Right kidney (tissue), 1 donor: ENCODE measurements at regions not wholly inside any gene's neighbourhood (a gene's known extent, or its start where the extent isn't known, plus 50 kb on each side); places are given as distances from the start of the nearest gene placed in this dataset.

Experiments
- DNase-seq: peaks from one replicate; pipeline ENCODE4 v3.0.0-alpha.2; 2016

GRCh38 chr1:223056802-223057201 lies 86.2 kb downstream of the TLR5 start:
- DNase-seq = no peak

GRCh38 chr1:223057569-223058093 lies 85.4 kb downstream of the TLR5 start:
- DNase-seq = no peak
